ENCODE measurements at regions not wholly inside any gene's neighbourhood (a gene's known extent, or its start where the extent isn't known, plus 50 kb on each side); places are given as distances from the start of the nearest gene placed in this dataset.
"Not testable (repeated sequence)": the region's sequence is repeated elsewhere in the genome, so short reads cannot be mapped to it uniquely, and the experiment has no call there.

DNA sequence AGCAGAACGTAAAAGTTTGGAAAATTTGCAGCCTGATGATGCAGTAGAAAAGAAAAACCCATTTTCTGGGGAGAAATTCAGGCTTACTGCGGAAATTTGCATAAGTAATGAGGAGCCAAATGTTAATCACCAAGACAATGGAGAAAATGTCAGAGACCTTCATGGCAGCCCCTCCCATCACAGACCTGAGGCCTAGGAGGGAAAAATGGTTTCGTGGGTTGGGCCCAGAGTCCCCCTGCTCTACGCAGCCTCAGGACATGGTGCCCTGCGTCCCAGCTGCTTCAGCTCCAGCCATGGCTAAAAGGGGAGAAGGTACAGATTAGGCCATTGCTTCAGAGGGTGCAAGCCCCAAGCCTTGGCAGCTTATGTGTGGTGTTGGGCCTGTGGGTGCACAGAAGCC, 255.1 kb upstream of the DIPK2B start:
- TF ChIP-seq, protein P1, sequence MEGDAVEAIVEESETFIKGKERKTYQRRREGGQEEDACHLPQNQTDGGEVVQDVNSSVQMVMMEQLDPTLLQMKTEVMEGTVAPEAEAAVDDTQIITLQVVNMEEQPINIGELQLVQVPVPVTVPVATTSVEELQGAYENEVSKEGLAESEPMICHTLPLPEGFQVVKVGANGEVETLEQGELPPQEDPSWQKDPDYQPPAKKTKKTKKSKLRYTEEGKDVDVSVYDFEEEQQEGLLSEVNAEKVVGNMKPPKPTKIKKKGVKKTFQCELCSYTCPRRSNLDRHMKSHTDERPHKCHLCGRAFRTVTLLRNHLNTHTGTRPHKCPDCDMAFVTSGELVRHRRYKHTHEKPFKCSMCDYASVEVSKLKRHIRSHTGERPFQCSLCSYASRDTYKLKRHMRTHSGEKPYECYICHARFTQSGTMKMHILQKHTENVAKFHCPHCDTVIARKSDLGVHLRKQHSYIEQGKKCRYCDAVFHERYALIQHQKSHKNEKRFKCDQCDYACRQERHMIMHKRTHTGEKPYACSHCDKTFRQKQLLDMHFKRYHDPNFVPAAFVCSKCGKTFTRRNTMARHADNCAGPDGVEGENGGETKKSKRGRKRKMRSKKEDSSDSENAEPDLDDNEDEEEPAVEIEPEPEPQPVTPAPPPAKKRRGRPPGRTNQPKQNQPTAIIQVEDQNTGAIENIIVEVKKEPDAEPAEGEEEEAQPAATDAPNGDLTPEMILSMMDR (IDR thresholded peaks at IDR 0.05): not testable (repeated sequence)
- TF ChIP-seq ZFX (IDR thresholded peaks at IDR 0.05; ENCODE audit: borderline replicate concordance): not testable (repeated sequence)
